ENCODE measurements at regions not wholly inside any gene's neighbourhood (a gene's known extent, or its start where the extent isn't known, plus 50 kb on each side); places are given as distances from the start of the nearest gene placed in this dataset. TPM values are rescaled to one million over a fixed set of nuclear protein-coding genes. Genes with fewer than 3 reads are reported as not detected.

- Histone ChIP-seq H3K79me2 (no peaks in the 10 kb centered on the region), H4K20me1 (ENCODE audit: insufficient read depth, poor library complexity, severe bottlenecking) (no peaks in the 10 kb centered on the region), H3K4me3 (no peak overlapping the region), H2AFZ (no peak overlapping the region), H3K9me3 (ENCODE audit: low read depth) (no peaks in the 10 kb centered on the region), H3K9me2 (replicated peaks; ENCODE audit: insufficient read depth) (no peaks in the 10 kb centered on the region), H3K27me3 (no peaks in the 10 kb centered on the region), H3K27ac (peak overlapping the region; percentile 94), H3K4me1 (ENCODE audit: insufficient read depth) (peaks cover 54% of the 10 kb centered on the region), H3K36me3 (replicated peaks; ENCODE audit: insufficient read depth, low read depth) (no peaks in the 10 kb centered on the region), H3K4me2 (no peak overlapping the region)
- DNase-seq (ENCODE audit: low spot score) = no peak
- TF ChIP-seq EZH2 (IDR thresholded peaks at IDR 0.05; ENCODE audit: borderline replicate concordance) = no peak
- no peak for TF ChIP-seq CTCF (IDR thresholded peaks at IDR 0.05; ENCODE audit: poor library complexity)
- no peak for TF ChIP-seq EZH2phosphoT487 (IDR thresholded peaks at IDR 0.05; ENCODE audit: low read depth, severe bottlenecking, unreplicated experiment)
- WGBS (ENCODE audit: low lambda C conversion rate, missing lambda C conversion rate) = 50% methylated on average over 1 of the region's 1 CpG
Observed at GRCh38 chr2:64402876-64403275, 51.1 kb upstream of the LGALSL start.

DNA sequence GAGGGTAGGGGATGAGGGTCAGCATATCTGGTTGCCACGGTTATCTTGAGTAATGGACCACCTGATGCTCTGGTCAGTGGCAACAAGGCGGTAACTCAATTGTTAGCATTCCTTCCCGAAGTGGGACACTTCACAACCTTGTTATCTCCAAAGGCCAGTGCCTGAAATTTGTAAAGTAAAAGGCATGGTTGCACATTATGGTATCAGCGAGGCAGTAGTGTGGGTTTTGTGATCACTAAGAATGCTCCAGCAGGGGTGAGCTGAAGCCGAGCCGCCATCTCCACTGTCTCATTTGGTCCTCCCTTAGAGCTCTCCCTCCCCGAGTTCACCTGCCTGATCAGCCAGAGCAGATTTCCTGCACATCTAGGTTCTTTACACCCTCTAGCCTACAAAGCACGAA is 50.5 kb upstream of the LGALSL start:
- peak overlapping the region; percentile 20 for H3K4me2 ChIP-seq
- H3K27me3 ChIP-seq = no peaks in the 10 kb centered on the region
- no peaks in the 10 kb centered on the region for H3K9me2 ChIP-seq (replicated peaks; ENCODE audit: insufficient read depth)
- H3K79me2 ChIP-seq = no peaks in the 10 kb centered on the region
- no peak for DNase-seq (ENCODE audit: low spot score)
- WGBS (ENCODE audit: low lambda C conversion rate, missing lambda C conversion rate) = 87% methylated on average over 8 of the region's 8 CpGs
- no peak for TF ChIP-seq CTCF (IDR thresholded peaks at IDR 0.05; ENCODE audit: poor library complexity)
- no peak for TF ChIP-seq EZH2phosphoT487 (IDR thresholded peaks at IDR 0.05; ENCODE audit: low read depth, severe bottlenecking, unreplicated experiment)
- no peak for TF ChIP-seq EZH2 (IDR thresholded peaks at IDR 0.05; ENCODE audit: borderline replicate concordance)
- H3K4me3 ChIP-seq = no peak overlapping the region
- H2AFZ ChIP-seq = peak overlapping the region; percentile 39
- H3K9me3 ChIP-seq (ENCODE audit: low read depth) = no peaks in the 10 kb centered on the region
- peak overlapping the region; percentile 94 for H3K27ac ChIP-seq
- no peaks in the 10 kb centered on the region for H4K20me1 ChIP-seq (ENCODE audit: insufficient read depth, poor library complexity, severe bottlenecking)
- no peaks in the 10 kb centered on the region for H3K36me3 ChIP-seq (replicated peaks; ENCODE audit: insufficient read depth, low read depth)
- H3K4me1 ChIP-seq (ENCODE audit: insufficient read depth) = peaks cover 54% of the 10 kb centered on the region

DNA sequence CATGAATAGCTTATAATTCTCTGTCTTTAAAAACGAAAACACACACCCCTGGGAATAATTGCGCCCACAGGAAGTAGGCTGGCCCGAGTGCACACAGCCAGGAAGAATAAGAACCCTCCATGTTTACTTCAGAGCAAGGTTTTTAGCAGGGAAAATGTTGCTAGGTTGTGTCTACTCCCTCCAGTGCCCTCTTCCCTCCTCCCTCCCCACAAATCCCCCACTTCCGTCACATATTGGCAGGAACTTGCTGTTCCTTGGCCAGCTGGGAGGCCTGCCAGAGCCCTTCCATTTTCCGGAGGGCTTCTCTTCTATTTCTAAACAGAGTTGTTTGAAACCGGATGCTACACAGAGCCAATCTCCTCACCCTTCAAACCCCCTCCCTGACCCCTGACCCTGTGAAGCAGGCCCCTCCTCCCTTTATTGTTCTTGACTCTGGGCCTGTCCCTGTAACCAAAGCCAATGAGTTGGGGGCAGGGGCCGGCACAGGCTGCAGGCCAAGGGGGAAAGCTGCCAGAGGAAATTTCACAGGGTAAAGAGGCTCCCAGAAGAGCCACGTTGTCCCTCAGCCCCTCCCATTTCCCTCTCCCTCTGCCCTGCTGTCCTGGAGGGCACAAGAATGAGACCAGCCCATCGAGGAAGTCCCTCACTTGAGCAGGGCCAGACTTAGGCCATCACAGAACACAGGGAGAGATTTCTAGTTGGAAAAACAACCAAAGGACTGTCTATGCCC is 49.8 kb upstream of the LGALSL start:
- Histone ChIP-seq H4K20me1 (ENCODE audit: insufficient read depth, poor library complexity, severe bottlenecking) (no peaks in the 10 kb centered on the region), H3K4me3 (no peak overlapping the region), H3K27me3 (no peaks in the 10 kb centered on the region), H3K79me2 (no peaks in the 10 kb centered on the region), H2AFZ (peak overlapping the region; percentile 39), H3K36me3 (replicated peaks; ENCODE audit: insufficient read depth, low read depth) (no peaks in the 10 kb centered on the region), H3K27ac (peak overlapping the region; percentile 94), H3K4me1 (ENCODE audit: insufficient read depth) (peaks cover 54% of the 10 kb centered on the region), H3K9me2 (replicated peaks; ENCODE audit: insufficient read depth) (no peaks in the 10 kb centered on the region), H3K4me2 (peak overlapping the region; percentile 20), H3K9me3 (ENCODE audit: low read depth) (no peaks in the 10 kb centered on the region)
- TF ChIP-seq EZH2 (IDR thresholded peaks at IDR 0.05; ENCODE audit: borderline replicate concordance) = no peak
- no peak for TF ChIP-seq EZH2phosphoT487 (IDR thresholded peaks at IDR 0.05; ENCODE audit: low read depth, severe bottlenecking, unreplicated experiment)
- no peak for TF ChIP-seq CTCF (IDR thresholded peaks at IDR 0.05; ENCODE audit: poor library complexity)
- peak; percentile 74 for DNase-seq (ENCODE audit: low spot score)
- WGBS (ENCODE audit: low lambda C conversion rate, missing lambda C conversion rate) = 31% methylated on average over 9 of the region's 9 CpGs

Small RNAs in the stretch of these regions (microRNA-seq; reads per million reads assigned to microRNA genes)
- not detected for gene MIR4433A
- not detected for gene MIR4433B

Small RNAs in the stretch of these regions (small RNA-seq; reads per million reads assigned to genes)
- not detected for gene AC012368.3
- not detected for gene MIR4433B
